ENCODE measurements at regions not wholly inside any gene's neighbourhood (a gene's known extent, or its start where the extent isn't known, plus 50 kb on each side); places are given as distances from the start of the nearest gene placed in this dataset.

GRCh38 chr7:63037242-63037641 lies 961.4 kb upstream of the ZNF722 start:
- DNase-seq = no peak
- intact Hi-C loops (cut with DNase I; ENCODE audit: low total_unique reads) (no loop called here), in situ Hi-C loops (cut with MboI; ENCODE audit: low pct_ligation_motif_present in 1 of 4, low pct_unique_long_range_greater_than_20kb in 1 of 4, low sequenced_read_pairs in 3 of 4) (no loop called here)
- H3K36me3 ChIP-seq = no peaks in the 10 kb centered on the region
- H3K4me1 ChIP-seq = no peaks in the 10 kb centered on the region
- H3K27ac ChIP-seq = no peak overlapping the region
- no peak overlapping the region for H3K4me3 ChIP-seq
- H3K27me3 ChIP-seq = no peaks in the 10 kb centered on the region
- H3K9me3 ChIP-seq = peaks cover 0 to 4% of the 10 kb centered on the region in 2 donors
- TF ChIP-seq POLR2AphosphoS5 (IDR thresholded peaks at IDR 0.05) = no peak
- no peak for TF ChIP-seq CTCF (IDR thresholded peaks at IDR 0.05)
- TF ChIP-seq POLR2A (IDR thresholded peaks at IDR 0.05) = no peak
- TF ChIP-seq EP300 (IDR thresholded peaks at IDR 0.05; ENCODE audit: low read depth) = no peak
- 35 to 57% methylated on average over 2 to 6 of the region's 6 CpGs for WGBS, 2 donors (ENCODE audit: low coverage in 1 of 2)

GRCh38 chr7:63038987-63039386 lies 959.7 kb upstream of the ZNF722 start:
- Histone ChIP-seq H3K4me1 (no peaks in the 10 kb centered on the region), H3K27ac (no peak overlapping the region), H3K4me3 (no peak overlapping the region), H3K27me3 (no peaks in the 10 kb centered on the region), H3K36me3 (no peaks in the 10 kb centered on the region), H3K9me3 (peaks cover 0 to 4% of the 10 kb centered on the region in 2 donors)
- intact Hi-C loops (cut with DNase I; ENCODE audit: low total_unique reads) (no loop called here), in situ Hi-C loops (cut with MboI; ENCODE audit: low pct_ligation_motif_present in 1 of 4, low pct_unique_long_range_greater_than_20kb in 1 of 4, low sequenced_read_pairs in 3 of 4) (no loop called here)
- 86% methylated on average over 4 of the region's 4 CpGs; no CpG with 5 or more reads in 1 of the 2 donors for WGBS, 2 donors (ENCODE audit: low coverage in 1 of 2)
- no peak for DNase-seq
- no peak for TF ChIP-seq EP300 (IDR thresholded peaks at IDR 0.05; ENCODE audit: low read depth)
- no peak for TF ChIP-seq CTCF (IDR thresholded peaks at IDR 0.05)
- TF ChIP-seq POLR2A (IDR thresholded peaks at IDR 0.05) = no peak
- no peak for TF ChIP-seq POLR2AphosphoS5 (IDR thresholded peaks at IDR 0.05)

- DNase-seq = no peak
- in situ Hi-C loops (cut with MboI; ENCODE audit: low pct_ligation_motif_present in 1 of 4, low pct_unique_long_range_greater_than_20kb in 1 of 4, low sequenced_read_pairs in 3 of 4) = no loop called here
- H3K4me3 ChIP-seq = no peak overlapping the region
- intact Hi-C loops (cut with DNase I; ENCODE audit: low total_unique reads) = no loop called here
- WGBS, 2 donors (ENCODE audit: low coverage in 1 of 2) = 83 to 85% methylated on average over 8 of the region's 8 CpGs
- no peaks in the 10 kb centered on the region for H3K36me3 ChIP-seq
- H3K4me1 ChIP-seq = no peaks in the 10 kb centered on the region
- no peaks in the 10 kb centered on the region for H3K27me3 ChIP-seq
- peaks cover 0 to 4% of the 10 kb centered on the region in 2 donors for H3K9me3 ChIP-seq
- TF ChIP-seq POLR2A (IDR thresholded peaks at IDR 0.05) (no peak), CTCF (IDR thresholded peaks at IDR 0.05) (no peak), POLR2AphosphoS5 (IDR thresholded peaks at IDR 0.05) (no peak), EP300 (IDR thresholded peaks at IDR 0.05; ENCODE audit: low read depth) (no peak)
- no peak overlapping the region for H3K27ac ChIP-seq
These were observed 958.8 kb upstream of the ZNF722 start for GRCh38 chr7:63039882-63040281.

- no peaks in the 10 kb centered on the region for H3K9me3 ChIP-seq
- WGBS, 2 donors (ENCODE audit: low coverage in 1 of 2) = 76 to 82% methylated on average over 8 to 12 of the region's 12 CpGs
- H3K36me3 ChIP-seq = no peaks in the 10 kb centered on the region
- H3K4me3 ChIP-seq = no peak overlapping the region
- intact Hi-C loops (cut with DNase I; ENCODE audit: low total_unique reads) = no loop called here
- no peak for DNase-seq
- TF ChIP-seq POLR2A (IDR thresholded peaks at IDR 0.05) = no peak
- no peak for TF ChIP-seq POLR2AphosphoS5 (IDR thresholded peaks at IDR 0.05)
- TF ChIP-seq CTCF (IDR thresholded peaks at IDR 0.05) = no peak
- TF ChIP-seq EP300 (IDR thresholded peaks at IDR 0.05; ENCODE audit: low read depth) = no peak
- H3K27me3 ChIP-seq = no peaks in the 10 kb centered on the region
- H3K27ac ChIP-seq = no peak overlapping the region
- no peaks in the 10 kb centered on the region for H3K4me1 ChIP-seq
- in situ Hi-C loops (cut with MboI; ENCODE audit: low pct_ligation_motif_present in 1 of 4, low pct_unique_long_range_greater_than_20kb in 1 of 4, low sequenced_read_pairs in 3 of 4) = no loop called here
These were observed 958.3 kb upstream of the ZNF722 start for GRCh38 chr7:63040336-63040735.
